ENCODE measurements at regions not wholly inside any gene's neighbourhood (a gene's known extent, or its start where the extent isn't known, plus 50 kb on each side); places are given as distances from the start of the nearest gene placed in this dataset.
"Not testable (repeated sequence)": the region's sequence is repeated elsewhere in the genome, so short reads cannot be mapped to it uniquely, and the experiment has no call there.

GRCh38 chr7:12007576-12007975 lies 175.6 kb upstream of the THSD7A start:
- no peak for DNase-seq

- DNase-seq, result no peak
Measured at GRCh38 chr7:12013983-12014382, 182.0 kb upstream of the THSD7A start.

- no peak for DNase-seq
Measured at GRCh38 chr7:12016439-12016838, 184.4 kb upstream of the THSD7A start.

- no peak for DNase-seq
Measured at GRCh38 chr7:12017046-12017445, 185.0 kb upstream of the THSD7A start.

GRCh38 chr7:12022011-12022410 lies 189.1 kb upstream of the TMEM106B start:
- not testable (repeated sequence) for DNase-seq

GRCh38 chr7:12025246-12025645 lies 185.8 kb upstream of the TMEM106B start:
- DNase-seq, result peak; percentile 35

GRCh38 chr7:12028508-12028907 lies 182.6 kb upstream of the TMEM106B start:
- DNase-seq, result no peak

- no peak for DNase-seq
Measured at GRCh38 chr7:12030116-12030515, 181.0 kb upstream of the TMEM106B start.

- DNase-seq, result no peak
Measured at GRCh38 chr7:12031186-12031585, 179.9 kb upstream of the TMEM106B start.

GRCh38 chr7:12031638-12032037 lies 179.5 kb upstream of the TMEM106B start:
- DNase-seq, result no peak

GRCh38 chr7:12032146-12032545 lies 178.9 kb upstream of the TMEM106B start:
- DNase-seq, result no peak

- DNase-seq, result not testable (repeated sequence)
Measured at GRCh38 chr7:12043457-12043856, 167.6 kb upstream of the TMEM106B start.

GRCh38 chr7:12052211-12052610 lies 158.9 kb upstream of the TMEM106B start:
- no peak for DNase-seq

GRCh38 chr7:12053561-12053960 lies 157.5 kb upstream of the TMEM106B start:
- DNase-seq, result no peak

GRCh38 chr7:12054830-12055229 lies 156.3 kb upstream of the TMEM106B start:
- no peak for DNase-seq

GRCh38 chr7:12056381-12056780 lies 154.7 kb upstream of the TMEM106B start:
- DNase-seq, result no peak

- DNase-seq, result no peak
Measured at GRCh38 chr7:12056977-12057376, 154.1 kb upstream of the TMEM106B start.

GRCh38 chr7:12062062-12062461 lies 149.0 kb upstream of the TMEM106B start:
- peak; percentile 8 for DNase-seq

GRCh38 chr7:12064586-12065127 lies 146.4 kb upstream of the TMEM106B start:
- peak; percentile 53 for DNase-seq

- no peak for DNase-seq
Measured at GRCh38 chr7:12066004-12066403, 145.1 kb upstream of the TMEM106B start.

GRCh38 chr7:12066521-12066920 lies 144.6 kb upstream of the TMEM106B start:
- no peak for DNase-seq

GRCh38 chr7:12067156-12067831 lies 143.8 kb upstream of the TMEM106B start:
- DNase-seq, result peak; percentile 81

GRCh38 chr7:12069757-12070156 lies 141.3 kb upstream of the TMEM106B start:
- DNase-seq, result peak; percentile 16

- no peak for DNase-seq
Measured at GRCh38 chr7:12074889-12075288, 136.2 kb upstream of the TMEM106B start.

- no peak for DNase-seq
Measured at GRCh38 chr7:12080006-12080405, 131.1 kb upstream of the TMEM106B start.
